ENCODE measurements at regions not wholly inside any gene's neighbourhood (a gene's known extent, or its start where the extent isn't known, plus 50 kb on each side); places are given as distances from the start of the nearest gene placed in this dataset.

DNA sequence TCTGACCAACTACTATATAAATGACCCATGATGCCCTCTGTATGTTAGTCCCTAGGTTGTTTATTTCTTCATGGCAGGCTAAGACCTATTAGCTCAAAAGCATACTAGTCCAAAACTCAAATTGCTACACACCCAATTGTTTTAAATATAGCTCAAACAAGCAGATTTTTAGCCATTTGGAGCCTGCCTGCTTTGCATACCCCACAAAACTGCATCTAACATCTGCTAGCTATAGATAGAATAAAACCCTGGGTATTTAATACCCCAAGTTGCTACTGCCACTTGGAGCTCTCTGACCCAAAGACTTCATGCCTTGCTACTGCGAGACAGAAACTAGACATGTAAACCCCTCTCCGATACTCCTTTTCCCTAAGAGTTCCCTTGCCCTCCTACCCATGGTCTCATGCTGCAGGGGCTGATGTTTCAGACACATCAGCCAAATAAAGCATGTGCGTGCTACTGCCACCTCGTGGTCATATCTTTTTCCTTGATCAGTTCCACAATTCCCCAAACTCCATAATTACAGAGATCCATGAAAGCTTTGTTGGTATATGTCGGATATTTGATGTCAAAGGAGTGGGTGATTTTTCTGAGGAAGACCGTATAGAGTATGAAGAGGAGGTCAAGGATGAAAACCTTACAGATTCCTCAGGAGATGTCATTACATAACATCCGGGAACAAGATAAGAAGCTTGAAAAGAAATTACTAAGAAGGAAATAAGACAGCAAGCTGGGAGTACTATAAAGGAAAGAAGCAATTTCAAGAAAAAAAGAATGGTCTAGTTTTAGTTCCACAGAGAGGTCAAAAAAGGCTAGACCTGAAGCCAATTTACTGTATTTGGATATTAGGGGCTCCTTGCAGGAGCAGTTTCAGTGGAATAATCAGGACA lies 386.6 kb downstream of the SH2D4B start:
- 30 to 56% (median 32%) methylated on average over 7 of the region's 7 CpGs for WGBS, 4 donors
- DNase-seq (peak in 3 of 5 donors; percentile 27 to 43 (median 32)), ATAC-seq (peak in 2 of 4 donors; percentile 36 to 49)
- H3K36me3 ChIP-seq = no peaks in the 10 kb centered on the region
- intact Hi-C loops (cut with DNase I) = loop anchor here (1.0 to 10.0 kb wide), 17 partner anchors 222 to 550 kb away; no protein-coding TSS in a partner anchor
- TF ChIP-seq POLR2A (IDR thresholded peaks at IDR 0.05) = no peak
- TF ChIP-seq, protein P1, sequence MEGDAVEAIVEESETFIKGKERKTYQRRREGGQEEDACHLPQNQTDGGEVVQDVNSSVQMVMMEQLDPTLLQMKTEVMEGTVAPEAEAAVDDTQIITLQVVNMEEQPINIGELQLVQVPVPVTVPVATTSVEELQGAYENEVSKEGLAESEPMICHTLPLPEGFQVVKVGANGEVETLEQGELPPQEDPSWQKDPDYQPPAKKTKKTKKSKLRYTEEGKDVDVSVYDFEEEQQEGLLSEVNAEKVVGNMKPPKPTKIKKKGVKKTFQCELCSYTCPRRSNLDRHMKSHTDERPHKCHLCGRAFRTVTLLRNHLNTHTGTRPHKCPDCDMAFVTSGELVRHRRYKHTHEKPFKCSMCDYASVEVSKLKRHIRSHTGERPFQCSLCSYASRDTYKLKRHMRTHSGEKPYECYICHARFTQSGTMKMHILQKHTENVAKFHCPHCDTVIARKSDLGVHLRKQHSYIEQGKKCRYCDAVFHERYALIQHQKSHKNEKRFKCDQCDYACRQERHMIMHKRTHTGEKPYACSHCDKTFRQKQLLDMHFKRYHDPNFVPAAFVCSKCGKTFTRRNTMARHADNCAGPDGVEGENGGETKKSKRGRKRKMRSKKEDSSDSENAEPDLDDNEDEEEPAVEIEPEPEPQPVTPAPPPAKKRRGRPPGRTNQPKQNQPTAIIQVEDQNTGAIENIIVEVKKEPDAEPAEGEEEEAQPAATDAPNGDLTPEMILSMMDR (IDR thresholded peaks at IDR 0.05) = peak; percentile 60 to 83 (median 67)
- no peaks in the 10 kb centered on the region for H3K4me1 ChIP-seq
- no peak overlapping the region for H3K27ac ChIP-seq
- no peak overlapping the region for H3K4me3 ChIP-seq
- peaks cover 0 to 8% (median 0%) of the 10 kb centered on the region in 9 donors for H3K27me3 ChIP-seq
- peaks cover 0 to 18% (median 0%) of the 10 kb centered on the region in 12 donors for H3K9me3 ChIP-seq

DNA sequence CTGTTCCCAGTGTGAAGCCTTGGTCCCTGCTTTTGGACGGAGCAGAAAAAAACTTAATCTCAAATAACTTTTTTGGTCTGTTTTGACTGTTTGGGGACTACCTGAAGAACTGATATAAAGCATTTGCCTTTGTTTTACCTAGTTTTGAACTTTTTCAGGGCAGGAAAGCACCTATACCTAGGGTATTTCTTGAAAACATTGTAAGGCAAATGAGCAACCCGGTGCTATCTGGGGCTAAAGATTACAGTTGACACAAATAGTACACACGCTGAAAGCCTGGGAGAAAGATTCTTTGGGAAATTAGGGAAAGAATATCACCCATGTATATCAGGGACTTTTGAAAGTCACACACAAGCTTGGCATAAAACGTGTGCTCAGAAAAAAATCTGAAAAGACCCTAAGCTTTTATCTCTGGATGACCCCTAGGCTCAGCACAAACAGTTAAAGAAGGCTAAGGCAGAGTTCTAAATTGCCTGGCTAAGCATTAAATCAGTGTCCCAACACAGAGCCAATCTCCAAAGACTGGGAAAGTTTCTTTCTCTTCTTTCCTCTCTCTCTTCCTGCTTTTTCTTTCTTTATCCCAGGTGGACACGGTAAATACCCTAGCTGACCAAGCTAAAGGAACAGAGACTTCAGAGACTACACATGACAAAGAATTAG lies 389.8 kb downstream of the SH2D4B start:
- intact Hi-C loops (cut with DNase I) = loop anchor here in 7 of 10 donors (5.0 to 10.0 kb wide), 6 partner anchors 233 to 553 kb away; no protein-coding TSS in a partner anchor
- TF ChIP-seq, protein P1 (IDR thresholded peaks at IDR 0.05) = no peak
- TF ChIP-seq POLR2A (IDR thresholded peaks at IDR 0.05) = no peak
- no peak overlapping the region for H3K27ac ChIP-seq
- H3K27me3 ChIP-seq = peaks cover 0 to 7% (median 0%) of the 10 kb centered on the region in 9 donors
- peaks cover 0 to 18% (median 0%) of the 10 kb centered on the region in 12 donors for H3K9me3 ChIP-seq
- DNase-seq = no peak
- H3K4me3 ChIP-seq = no peak overlapping the region
- H3K4me1 ChIP-seq = no peaks in the 10 kb centered on the region
- no peaks in the 10 kb centered on the region for H3K36me3 ChIP-seq
- WGBS, 4 donors = 28 to 42% (median 37%) methylated on average over 5 of the region's 5 CpGs
- no peak for ATAC-seq

DNA sequence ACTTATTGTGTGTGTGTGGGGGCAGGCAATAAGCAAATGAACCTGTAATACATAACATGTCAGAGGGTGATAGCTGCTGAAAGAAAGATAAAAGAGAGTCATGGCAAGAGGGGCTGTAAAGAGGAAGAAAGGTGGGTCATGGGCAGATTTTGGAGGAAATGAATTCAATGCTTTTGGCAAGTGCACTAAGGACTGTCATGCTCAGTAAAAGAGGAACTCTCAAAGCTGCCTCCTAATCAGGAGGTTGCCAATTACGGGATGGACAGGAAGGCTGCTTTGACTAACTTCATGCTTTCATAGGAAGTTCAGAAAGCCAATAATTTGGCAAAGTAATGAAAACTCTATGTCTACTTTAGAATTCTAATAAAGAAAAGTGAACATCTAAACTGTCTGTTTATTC lies 401.2 kb downstream of the SH2D4B start:
- H3K36me3 ChIP-seq = no peaks in the 10 kb centered on the region
- 34 to 50% (median 43%) methylated on average over 1 of the region's 1 CpG for WGBS, 4 donors
- no peak for TF ChIP-seq POLR2A (IDR thresholded peaks at IDR 0.05)
- TF ChIP-seq, protein P1 (IDR thresholded peaks at IDR 0.05) = no peak
- H3K4me1 ChIP-seq = peaks cover 0 to 11% (median 0%) of the 10 kb centered on the region in 12 donors
- no peak for DNase-seq
- no peak overlapping the region for H3K27ac ChIP-seq
- no peaks in the 10 kb centered on the region for H3K9me3 ChIP-seq
- H3K4me3 ChIP-seq = no peak overlapping the region
- ATAC-seq = no peak
- intact Hi-C loops (cut with DNase I) = no loop called here
- H3K27me3 ChIP-seq = no peaks in the 10 kb centered on the region
